GM20431 (cell line): ENCODE measurements at regions not wholly inside any gene's neighbourhood (a gene's known extent, or its start where the extent isn't known, plus 50 kb on each side); places are given as distances from the start of the nearest gene placed in this dataset.
"Not testable (repeated sequence)": the region's sequence is repeated elsewhere in the genome, so short reads cannot be mapped to it uniquely, and the experiment has no call there.

Source experiments
- in situ Hi-C: fragments of 300-500 bp; cut with MseI, MboI; formaldehyde crosslinking; loops from one replicate; pipeline ENCODE4 v1.15.0; 2020; ENCODE audit warnings: low sequenced_read_pairs; ENCODE audit not compliant: unreplicated experiment

GRCh38 chr2:216991563-216991962 lies 131.7 kb upstream of the TNP1 start:
- in situ Hi-C loops: no loop called here

GRCh38 chr2:216989340-216990129 lies 129.7 kb upstream of the TNP1 start:
- in situ Hi-C loops: no loop called here

- in situ Hi-C loops: no loop called here
Observed at GRCh38 chr2:216987252-216987821, 127.5 kb upstream of the TNP1 start.

- in situ Hi-C loops: no loop called here
Observed at GRCh38 chr2:216985658-216986141, 125.8 kb upstream of the TNP1 start.

DNA sequence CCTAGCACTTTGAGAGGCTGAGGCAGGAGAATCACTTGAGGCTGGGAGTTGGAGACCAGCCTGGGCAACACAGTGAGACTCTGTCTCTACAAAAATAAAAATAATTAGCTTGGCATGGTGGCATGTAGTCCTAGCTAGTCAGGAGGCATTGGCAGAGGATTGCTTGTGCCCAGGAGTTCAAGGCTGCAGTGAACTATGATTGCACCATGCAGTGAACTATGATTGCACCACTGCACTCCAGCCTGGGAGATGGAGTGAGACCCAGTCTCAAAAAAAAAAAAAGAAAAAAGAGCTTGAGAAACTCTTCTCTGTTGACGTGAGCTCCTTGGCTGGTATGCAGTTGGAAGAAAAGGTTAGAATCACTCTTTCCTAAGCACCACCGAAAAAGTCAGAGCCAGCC lies 125.1 kb upstream of the TNP1 start:
- in situ Hi-C loops: no loop called here

DNA sequence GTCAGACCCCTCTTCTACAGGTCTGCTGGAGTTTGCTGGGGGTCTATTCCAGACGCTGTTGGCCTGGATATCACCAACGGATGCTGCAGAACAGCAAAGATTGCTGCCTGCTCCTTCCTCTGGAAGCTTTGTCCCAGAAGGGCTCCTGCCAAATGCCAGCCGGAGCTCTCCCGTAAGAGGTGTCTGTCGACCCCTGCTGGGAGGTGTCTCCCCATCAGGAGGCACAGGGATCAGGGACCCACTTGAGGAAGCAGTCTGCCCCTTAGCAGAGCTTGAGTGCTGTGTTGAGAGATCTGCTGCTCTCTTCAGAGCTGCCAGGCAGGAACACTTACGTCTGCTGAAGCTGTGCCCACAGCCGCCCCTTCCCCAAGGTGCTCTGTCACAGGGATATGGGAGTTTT lies 122.1 kb upstream of the TNP1 start:
- in situ Hi-C loops: not testable (repeated sequence)

- in situ Hi-C loops: not testable (repeated sequence)
Observed at GRCh38 chr2:216980510-216980909, 120.6 kb upstream of the TNP1 start.

GRCh38 chr2:216974321-216975302 lies 114.7 kb upstream of the TNP1 start:
- in situ Hi-C loops: no loop called here

DNA sequence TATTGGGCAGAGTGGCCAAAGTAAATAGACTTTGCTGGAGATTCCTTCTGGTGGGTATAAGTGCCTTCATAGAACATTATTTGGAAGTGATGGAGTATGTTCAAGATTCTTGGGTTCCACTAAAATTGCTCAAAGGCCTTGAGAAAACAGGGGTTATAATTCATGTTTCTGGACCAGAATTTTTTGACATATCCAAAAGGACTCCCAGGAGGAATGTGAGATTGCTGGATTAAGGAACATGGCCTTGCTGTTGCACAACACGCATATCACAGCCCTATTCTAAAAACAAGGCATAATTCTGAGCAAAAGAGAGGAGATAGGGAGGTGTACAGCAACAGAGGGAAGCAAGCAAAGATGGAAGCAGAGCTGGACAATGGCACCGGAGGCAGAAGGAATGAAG lies 111.7 kb upstream of the TNP1 start:
- in situ Hi-C loops: no loop called here

GRCh38 chr2:216970359-216970915 lies 110.6 kb upstream of the TNP1 start:
- in situ Hi-C loops: no loop called here

DNA sequence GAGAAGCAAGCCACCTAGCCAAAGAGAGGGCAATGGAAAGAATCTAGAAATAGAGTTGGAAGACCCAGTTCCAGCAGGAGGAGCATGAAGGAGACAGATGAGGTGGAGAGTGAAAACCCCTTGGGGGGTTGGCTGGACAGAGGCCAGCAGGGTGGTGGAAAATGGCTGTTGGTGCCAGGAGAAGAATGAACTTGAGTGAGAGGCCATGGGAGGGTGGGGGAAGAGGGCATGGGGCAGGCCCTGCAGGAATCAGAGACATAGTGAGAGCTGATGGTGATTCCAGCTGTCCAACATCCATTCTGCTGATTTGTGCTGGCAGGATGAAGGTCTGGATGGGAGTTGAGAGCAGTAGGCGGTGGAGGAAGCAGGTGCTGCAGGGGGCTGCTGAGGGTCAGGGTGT lies 108.0 kb upstream of the TNP1 start:
- in situ Hi-C loops: no loop called here

DNA sequence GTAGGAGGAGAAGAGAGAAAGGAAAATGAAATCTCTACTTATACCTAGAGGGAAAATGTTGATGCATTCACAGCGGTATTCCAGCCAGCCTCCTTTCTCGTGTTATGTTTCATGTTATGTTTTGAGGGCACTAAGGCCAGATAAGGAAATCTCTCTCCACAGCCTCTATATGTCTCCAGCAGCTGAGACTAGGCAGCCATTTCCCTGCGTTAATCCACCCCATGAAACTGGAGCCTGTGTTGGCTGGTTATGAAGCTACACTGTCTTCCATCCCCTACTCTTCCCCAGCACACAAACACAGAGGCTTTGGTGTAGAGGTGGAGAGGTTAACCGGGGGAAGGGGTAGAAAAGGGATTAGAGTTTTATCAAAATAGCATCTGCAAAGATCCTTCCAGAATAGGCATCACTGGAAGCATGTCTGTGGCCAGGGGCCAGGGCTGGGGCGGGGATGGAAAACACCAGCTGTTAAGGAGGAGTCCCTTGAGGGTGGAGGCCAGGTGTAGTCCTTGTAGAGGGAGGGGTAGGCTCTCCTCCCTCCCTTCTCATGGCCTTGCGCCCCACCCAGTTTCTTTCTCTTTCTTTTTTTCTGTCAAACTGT lies 100.9 kb upstream of the TNP1 start:
- in situ Hi-C loops: no loop called here

DNA sequence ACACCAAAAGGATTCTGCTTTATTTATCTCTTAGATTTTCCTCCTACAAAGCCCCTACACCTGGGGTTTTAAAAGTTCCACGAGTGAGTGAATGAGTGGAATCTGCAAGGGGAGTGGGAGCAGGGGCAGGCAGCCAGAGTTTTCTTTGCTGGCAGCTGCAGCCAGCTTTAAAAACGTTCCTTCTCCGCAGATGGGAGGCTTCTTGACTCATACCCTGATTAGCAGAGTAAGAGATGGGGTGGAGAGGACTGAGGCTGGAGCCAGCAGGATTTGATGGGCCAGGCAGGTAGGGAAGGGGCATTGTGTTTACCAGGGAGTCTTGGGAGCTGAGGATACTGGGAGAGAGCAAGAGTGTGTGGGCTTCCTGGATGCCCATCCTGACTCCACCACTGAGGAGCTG lies 99.6 kb upstream of the TNP1 start:
- in situ Hi-C loops: no loop called here

DNA sequence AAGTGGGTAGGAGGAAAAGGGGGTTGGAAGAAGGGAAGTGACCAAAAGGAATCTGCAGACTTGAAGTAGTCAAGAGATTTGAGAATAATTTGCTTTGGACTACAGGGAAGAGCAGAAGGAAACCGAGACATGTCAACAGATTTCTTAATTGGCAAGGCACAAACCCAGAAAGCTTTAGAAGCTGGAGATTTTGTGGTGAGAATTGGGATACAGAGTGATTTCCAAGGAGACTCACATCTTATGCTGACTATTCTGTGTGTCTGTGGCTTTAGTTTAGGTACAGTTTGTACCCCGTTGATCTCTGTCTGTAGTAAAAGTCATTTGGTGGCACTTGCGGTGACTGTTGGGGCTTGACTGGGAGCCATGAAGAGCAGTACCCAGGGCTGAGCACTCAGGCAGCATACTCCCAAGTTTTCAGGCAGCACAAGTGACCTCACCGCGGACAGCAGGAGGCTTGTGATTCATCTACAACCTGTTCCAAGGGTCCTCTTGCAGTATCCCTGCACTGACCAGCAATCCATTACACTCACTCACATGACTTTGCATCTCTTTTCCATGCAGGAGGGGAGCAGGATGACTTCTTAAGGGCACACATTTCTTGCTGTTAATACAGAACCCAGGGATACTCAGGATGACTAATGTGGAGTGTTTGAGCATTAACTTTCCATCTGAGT lies 97.1 kb upstream of the TNP1 start:
- in situ Hi-C loops: no loop called here

GRCh38 chr2:216951171-216951570 lies 91.3 kb upstream of the TNP1 start:
- in situ Hi-C loops: no loop called here

- in situ Hi-C loops: no loop called here
Observed at GRCh38 chr2:216950547-216950946, 90.7 kb upstream of the TNP1 start.

DNA sequence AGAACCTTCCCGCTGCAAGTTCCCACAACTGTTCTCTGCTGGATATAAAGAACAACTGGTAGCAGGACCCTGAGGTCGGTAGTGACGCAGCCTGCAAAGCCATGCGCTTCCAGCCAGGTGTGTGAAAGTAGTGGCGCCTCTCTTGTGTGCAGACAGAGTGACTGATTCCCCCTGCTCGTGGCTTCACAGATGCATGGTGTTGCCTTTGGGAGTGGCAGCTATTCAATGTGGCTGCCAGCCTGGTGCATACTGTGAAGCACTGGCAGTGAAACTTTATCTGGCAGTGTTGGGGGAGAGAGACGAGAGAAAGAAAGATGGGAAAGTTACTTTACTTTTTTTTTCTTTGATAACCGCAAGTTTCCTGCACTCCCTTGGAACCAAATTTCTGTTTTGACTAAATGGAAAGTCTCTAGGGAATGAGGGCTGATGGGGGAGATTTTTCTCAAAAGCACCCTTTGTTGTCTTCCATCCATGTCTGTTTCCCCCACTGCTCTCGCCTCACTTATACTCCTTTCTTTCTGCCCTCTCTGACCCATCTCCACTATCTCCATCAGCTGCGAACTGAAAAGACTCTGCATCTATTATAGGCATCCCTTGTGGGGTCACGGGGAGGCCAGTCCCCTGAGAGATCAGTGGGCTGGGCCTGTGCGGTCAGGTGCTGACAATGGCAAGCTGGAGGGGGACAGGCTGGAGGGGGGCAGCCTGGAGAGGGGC lies 90.0 kb upstream of the TNP1 start:
- in situ Hi-C loops: no loop called here

DNA sequence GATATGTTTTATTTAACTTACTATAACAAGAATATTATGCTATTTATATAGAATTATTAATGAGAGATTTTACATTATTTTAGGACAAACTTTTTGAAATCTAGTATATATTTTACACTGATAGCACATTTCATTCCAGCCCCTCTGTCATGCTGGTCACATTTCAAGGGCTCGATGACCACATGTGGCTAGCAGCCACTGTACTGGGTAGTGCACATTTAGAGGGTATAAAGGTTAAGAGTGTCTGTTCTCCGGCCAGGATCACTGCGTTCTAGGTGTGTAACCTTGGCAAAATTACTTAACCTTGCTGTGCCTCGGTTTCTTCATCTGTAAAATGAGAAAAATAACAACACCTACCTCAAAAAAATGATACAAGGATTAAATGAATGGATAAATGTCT lies 87.2 kb upstream of the TNP1 start:
- in situ Hi-C loops: no loop called here

- in situ Hi-C loops: no loop called here
Observed at GRCh38 chr2:216944733-216945132, 84.9 kb upstream of the TNP1 start.
